GM19395 (cell line): ENCODE measurements at regions not wholly inside any gene's neighbourhood (a gene's known extent, or its start where the extent isn't known, plus 50 kb on each side); places are given as distances from the start of the nearest gene placed in this dataset.
"Not testable (repeated sequence)": the region's sequence is repeated elsewhere in the genome, so short reads cannot be mapped to it uniquely, and the experiment has no call there.

Experiments
- ATAC-seq: cut with Tn5 transposase; IDR thresholded peaks from one replicate; pipeline ENCODE4 v1.9.1; 2021; ENCODE audit warnings: mild to moderate bottlenecking, moderate library complexity; ENCODE audit not compliant: unreplicated experiment

GRCh38 chr21:31418377-31419001, 74.4 kb upstream of the TIAM1 start:
- ATAC-seq: no peak

- ATAC-seq: not testable (repeated sequence)
These were observed 73.2 kb upstream of the TIAM1 start for GRCh38 chr21:31417214-31417613.

GRCh38 chr21:31416465-31416864, 72.4 kb upstream of the TIAM1 start:
- no peak for ATAC-seq

GRCh38 chr21:31414263-31415000, 70.4 kb upstream of the TIAM1 start:
- ATAC-seq: no peak

- ATAC-seq: no peak
These were observed 69.6 kb upstream of the TIAM1 start for GRCh38 chr21:31413698-31414097.

GRCh38 chr21:31410499-31411131, 66.6 kb upstream of the TIAM1 start:
- no peak for ATAC-seq

- no peak for ATAC-seq
These were observed 65.9 kb upstream of the TIAM1 start for GRCh38 chr21:31409831-31410487.

- ATAC-seq: no peak
These were observed 64.4 kb upstream of the TIAM1 start for GRCh38 chr21:31408301-31409088.

- ATAC-seq: no peak
These were observed 62.4 kb upstream of the TIAM1 start for GRCh38 chr21:31406510-31406909.

GRCh38 chr21:31405604-31406003, 61.5 kb upstream of the TIAM1 start:
- ATAC-seq: no peak

GRCh38 chr21:31403596-31404333, 59.7 kb upstream of the TIAM1 start:
- no peak for ATAC-seq

- no peak for ATAC-seq
These were observed 55.5 kb upstream of the TIAM1 start for GRCh38 chr21:31399591-31399990.

- no peak for ATAC-seq
These were observed 54.5 kb upstream of the TIAM1 start for GRCh38 chr21:31398574-31398973.

GRCh38 chr21:31397939-31398338, 53.9 kb upstream of the TIAM1 start:
- ATAC-seq: no peak

- no peak for ATAC-seq
These were observed 53.5 kb upstream of the TIAM1 start for GRCh38 chr21:31397515-31397926.

- ATAC-seq: no peak
These were observed 53.0 kb upstream of the TIAM1 start for GRCh38 chr21:31397030-31397429.

GRCh38 chr21:31396399-31396798, 52.3 kb upstream of the TIAM1 start:
- ATAC-seq: no peak

GRCh38 chr21:31395791-31396190, 51.7 kb upstream of the TIAM1 start:
- no peak for ATAC-seq

GRCh38 chr21:31395268-31395667, 51.2 kb upstream of the TIAM1 start:
- no peak for ATAC-seq

GRCh38 chr21:31394309-31394708, 50.2 kb upstream of the TIAM1 start:
- no peak for ATAC-seq
